GM18502 (cell line): ENCODE measurements at regions not wholly inside any gene's neighbourhood (a gene's known extent, or its start where the extent isn't known, plus 50 kb on each side); places are given as distances from the start of the nearest gene placed in this dataset.
"Not testable (repeated sequence)": the region's sequence is repeated elsewhere in the genome, so short reads cannot be mapped to it uniquely, and the experiment has no call there.

Source experiments
- ATAC-seq: cut with Tn5 transposase; IDR thresholded peaks from one replicate; pipeline ENCODE4 v1.9.1; 2021; ENCODE audit warnings: mild to moderate bottlenecking; ENCODE audit not compliant: unreplicated experiment, poor library complexity

GRCh38 chr11:87583931-87584330 lies 546.2 kb downstream of the TMEM135 start:
- no peak for ATAC-seq

GRCh38 chr11:87575088-87575487 lies 537.4 kb downstream of the TMEM135 start:
- ATAC-seq: no peak

- no peak for ATAC-seq
Observed at GRCh38 chr11:87574193-87574592, 536.5 kb downstream of the TMEM135 start.

GRCh38 chr11:87573708-87574107 lies 536.0 kb downstream of the TMEM135 start:
- ATAC-seq: no peak

- ATAC-seq: no peak
Observed at GRCh38 chr11:87572881-87573280, 535.1 kb downstream of the TMEM135 start.

- ATAC-seq: no peak
Observed at GRCh38 chr11:87560352-87560751, 522.6 kb downstream of the TMEM135 start.

GRCh38 chr11:87559852-87560251 lies 522.1 kb downstream of the TMEM135 start:
- not testable (repeated sequence) for ATAC-seq

- no peak for ATAC-seq
Observed at GRCh38 chr11:87555101-87555500, 517.4 kb downstream of the TMEM135 start.

- ATAC-seq: no peak
Observed at GRCh38 chr11:87548797-87549196, 511.1 kb downstream of the TMEM135 start.

GRCh38 chr11:87545858-87546257 lies 508.1 kb downstream of the TMEM135 start:
- no peak for ATAC-seq

- no peak for ATAC-seq
Observed at GRCh38 chr11:87539596-87539995, 501.9 kb downstream of the TMEM135 start.

- ATAC-seq: no peak
Observed at GRCh38 chr11:87536565-87536964, 498.8 kb downstream of the TMEM135 start.

GRCh38 chr11:87536016-87536415 lies 498.3 kb downstream of the TMEM135 start:
- ATAC-seq: no peak

- no peak for ATAC-seq
Observed at GRCh38 chr11:87535513-87535912, 497.8 kb downstream of the TMEM135 start.

- not testable (repeated sequence) for ATAC-seq
Observed at GRCh38 chr11:87531835-87532234, 494.1 kb downstream of the TMEM135 start.

- ATAC-seq: no peak
Observed at GRCh38 chr11:87529486-87529885, 491.8 kb downstream of the TMEM135 start.

- ATAC-seq: no peak
Observed at GRCh38 chr11:87528752-87529151, 491.0 kb downstream of the TMEM135 start.

GRCh38 chr11:87523276-87523675 lies 485.5 kb downstream of the TMEM135 start:
- no peak for ATAC-seq

GRCh38 chr11:87518266-87518665 lies 480.5 kb downstream of the TMEM135 start:
- no peak for ATAC-seq

- no peak for ATAC-seq
Observed at GRCh38 chr11:87517351-87517750, 479.6 kb downstream of the TMEM135 start.

- ATAC-seq: not testable (repeated sequence)
Observed at GRCh38 chr11:87507722-87508121, 470.0 kb downstream of the TMEM135 start.

GRCh38 chr11:87506946-87507345 lies 469.2 kb downstream of the TMEM135 start:
- not testable (repeated sequence) for ATAC-seq

GRCh38 chr11:87501388-87501787 lies 463.7 kb downstream of the TMEM135 start:
- ATAC-seq: no peak
